HepG2 (cell line): ENCODE measurements at regions not wholly inside any gene's neighbourhood (a gene's known extent, or its start where the extent isn't known, plus 50 kb on each side); places are given as distances from the start of the nearest gene placed in this dataset.

ENCODE experiments used
- ATAC-seq: fragments of 200-7000 bp; cut with Tn5 transposase; 3 replicates; pipeline ENCODE4 v1.9.1; 2020; ENCODE audit warnings: mild to moderate bottlenecking, moderate library complexity
- BruUV-seq: library from RNA; stranded (reverse); fragments of 400-500 nt; replicated peaks from 2 replicates; lab custom pipeline; 2021; lab: Mats Ljungman, UMichigan
- CTCF ChIA-PET: fragments of 300-600 bp; formaldehyde crosslinking; extraction: SDS; loops from one replicate; lab custom pipeline; 2021; ENCODE audit warnings: low total read pairs, inconsistent platforms, low intra/inter-chr PET ratio; lab: Yijun Ruan, JAX
- POLR2A ChIA-PET: fragments of 350-600 bp; sonication (Branson Sonifier 250); formaldehyde crosslinking; loops from one replicate; lab custom pipeline; 2020; ENCODE audit warnings: antibody characterized with exemption, inconsistent platforms; lab: Yijun Ruan, JAX
- DNase-seq: peaks from one replicate; pipeline ENCODE4 v3.0.0-alpha.2; 2015; ENCODE audit warnings: low spot score
- FAIRE-seq: peaks from 3 replicates; lab custom pipeline; 2011; peaks lifted over from hg19 to GRCh38; lab: Jason Lieb, UNC
- H2AFZ ChIP-seq: one replicate; pipeline ENCODE4 v1.6.1; 2011; ENCODE audit warnings: low read length, inconsistent platforms
- H3K27ac ChIP-seq: fragments of 300-600 bp; 3 replicates; pipeline ENCODE4 v1.8.0; 2011; ENCODE audit warnings: mixed run types, mild to moderate bottlenecking, mixed read lengths, low read length, inconsistent platforms; ENCODE audit not compliant: insufficient read depth; ENCODE audit errors: extremely low read length
- H3K27me3 ChIP-seq, 2 experiments: fragments of 200-600 bp in 1 of 2; 2 replicates in 1 of 2; 3 replicates in 1 of 2; pipeline versions ENCODE4 v1.6.0 to v1.8.0; 2011; ENCODE audit warnings: low read length in 2 of 2, mild to moderate bottlenecking in 2 of 2, moderate library complexity in 2 of 2, inconsistent platforms in 1 of 2; ENCODE audit not compliant: insufficient read depth in 2 of 2, control insufficient read depth in 1 of 2
- H3K36me3 ChIP-seq, 2 experiments: fragments of 200-600 bp in 1 of 2; replicated peaks in 1 of 2; 2 replicates in 1 of 2; 3 replicates in 1 of 2; pipeline versions ENCODE4 v1.5.1 to v1.8.0; 2011; ENCODE audit warnings: low read length in 2 of 2, inconsistent platforms in 1 of 2; ENCODE audit not compliant: insufficient read depth in 2 of 2, control insufficient read depth in 1 of 2
- H3K4me1 ChIP-seq: 2 replicates; pipeline ENCODE4 v1.5.1; 2012; ENCODE audit warnings: low read length, inconsistent platforms; ENCODE audit not compliant: insufficient read depth
- H3K4me2 ChIP-seq: 2 replicates; pipeline ENCODE4 v1.6.0; 2011; ENCODE audit warnings: low read depth, low read length, inconsistent platforms
- H3K4me3 ChIP-seq, 3 experiments: fragments of 200-600 bp in 1 of 3; sonication (generic), shearing (Covaris generic) in 1 of 3; replicated peaks in 1 of 3; 2 replicates each; pipeline ENCODE4 v1.5.1; 2011 to 2016; ENCODE audit warnings: low read length in 3 of 3, inconsistent platforms in 2 of 3, low read depth in 2 of 3, mild to moderate bottlenecking in 2 of 3, control low read depth in 1 of 3, mixed read lengths in 1 of 3; ENCODE audit not compliant: insufficient read depth in 1 of 3
- H3K79me2 ChIP-seq: one replicate; pipeline ENCODE4 v1.6.1; 2011; ENCODE audit warnings: low read length, inconsistent platforms; ENCODE audit not compliant: insufficient read depth
- H3K9ac ChIP-seq: 2 replicates; pipeline ENCODE4 v1.6.0; 2011; ENCODE audit warnings: mild to moderate bottlenecking, low read depth, low read length, inconsistent platforms; ENCODE audit not compliant: insufficient read depth
- H3K9me3 ChIP-seq: 2 replicates; pipeline ENCODE4 v1.5.1; 2012; ENCODE audit warnings: mild to moderate bottlenecking, low read length
- H4K20me1 ChIP-seq: 2 replicates; pipeline ENCODE4 v1.6.0; 2011; ENCODE audit warnings: inconsistent platforms, mild to moderate bottlenecking, low read length, moderate library complexity; ENCODE audit not compliant: insufficient read depth
- ARNT2 ChIP-seq: sonication (generic); formaldehyde crosslinking; IDR thresholded peaks from 2 replicates; pipeline ENCODE4 v1.8.0; 2022; ENCODE audit warnings: mild to moderate bottlenecking, low read depth, missing genetic modification reagents, moderate library complexity
- EEA1 ChIP-seq: sonication (generic); formaldehyde crosslinking; IDR thresholded peaks from 2 replicates; pipeline ENCODE4 v1.5.1; 2020; ENCODE audit warnings: mild to moderate bottlenecking, missing genetic modification reagents, borderline replicate concordance
- GATAD2A ChIP-seq: IDR thresholded peaks from 2 replicates; pipeline ENCODE4 v1.6.1; 2016
- GPN1 ChIP-seq: sonication (generic); formaldehyde crosslinking; IDR thresholded peaks from 2 replicates; pipeline ENCODE4 v1.5.1; 2020; ENCODE audit warnings: missing genetic modification reagents, borderline replicate concordance
- HCFC1 ChIP-seq: fragments of 150-350 bp; IDR thresholded peaks from 2 replicates; pipeline ENCODE4 v1.6.1; 2014; ENCODE audit warnings: low read depth, low read length
- KDM4B ChIP-seq: sonication (generic); formaldehyde crosslinking; IDR thresholded peaks from 2 replicates; pipeline ENCODE4 v1.4.0; 2020; ENCODE audit warnings: missing genetic modification reagents
- MTF1 ChIP-seq: sonication (generic); formaldehyde crosslinking; IDR thresholded peaks from 2 replicates; pipeline ENCODE4 v1.5.0; 2020; ENCODE audit warnings: missing genetic modification reagents
- NFKB2 ChIP-seq: sonication (generic); formaldehyde crosslinking; IDR thresholded peaks from 2 replicates; pipeline ENCODE4 v1.4.0; 2020; ENCODE audit warnings: missing genetic modification reagents, borderline replicate concordance
- ONECUT2 ChIP-seq: sonication (generic); formaldehyde crosslinking; IDR thresholded peaks from 2 replicates; pipeline ENCODE4 v1.4.0; 2020; ENCODE audit warnings: missing genetic modification reagents
- TBX2 ChIP-seq: sonication (generic); formaldehyde crosslinking; IDR thresholded peaks from 2 replicates; pipeline ENCODE4 v1.5.0; 2020; ENCODE audit warnings: missing genetic modification reagents, mild to moderate bottlenecking, borderline replicate concordance
- ZBTB1 ChIP-seq: sonication (generic); formaldehyde crosslinking; IDR thresholded peaks from 2 replicates; pipeline ENCODE4 v1.4.0; 2020; ENCODE audit warnings: missing genetic modification reagents, borderline replicate concordance
- ZBTB21 ChIP-seq: sonication (generic); formaldehyde crosslinking; IDR thresholded peaks from 2 replicates; pipeline ENCODE4 v1.4.0; 2020; ENCODE audit warnings: missing genetic modification reagents
- ZEB1 ChIP-seq: IDR thresholded peaks from 2 replicates; pipeline ENCODE4 v1.6.1; 2012; ENCODE audit warnings: mild to moderate bottlenecking, low read depth, inconsistent platforms; ENCODE audit not compliant: insufficient replicate concordance
- ZNF207 ChIP-seq: fragments of 450-650 bp; IDR thresholded peaks from 2 replicates; pipeline ENCODE4 v1.6.1; 2016; ENCODE audit warnings: antibody characterized with exemption, borderline replicate concordance
- ZNF441 ChIP-seq: sonication (generic); formaldehyde crosslinking; IDR thresholded peaks from 2 replicates; pipeline ENCODE4 v1.7.0; 2021; ENCODE audit warnings: missing genetic modification reagents, borderline replicate concordance
- ZNF75D ChIP-seq: sonication (generic); formaldehyde crosslinking; IDR thresholded peaks from 2 replicates; pipeline ENCODE4 v1.8.1; 2023; ENCODE audit warnings: missing genetic modification reagents, mild to moderate bottlenecking, borderline replicate concordance
- ZNF775 ChIP-seq: sonication (generic); formaldehyde crosslinking; IDR thresholded peaks from 2 replicates; pipeline ENCODE4 v1.4.0; 2020; ENCODE audit warnings: missing genetic modification reagents, mild to moderate bottlenecking, moderate library complexity, borderline replicate concordance
- WGBS: methylation state at CpG from one replicate; pipeline ENCODE4 v1.1.6; 2017; ENCODE audit warnings: low lambda C conversion rate; 5-methylcytosine and 5-hydroxymethylcytosine counted together
- in situ Hi-C: cut with HindIII; loops from 2 replicates; pipeline ENCODE4 v1.10.0; 2017; ENCODE audit warnings: low pct_unique_long_range_greater_than_20kb; ENCODE audit not compliant: extremely low pct_ligation_motif_present
- intact Hi-C: fragments of 100-400 bp; cut with micrococcal nuclease; formaldehyde crosslinking; loops from one replicate; pipeline ENCODE4 v1.10.0; 2022; ENCODE audit not compliant: unreplicated experiment
- TF ChIP-seq, protein P1 (sequence below): sonication (generic); formaldehyde crosslinking; IDR thresholded peaks from 2 replicates; pipeline ENCODE4 v1.8.1; 2023; ENCODE audit warnings: mild to moderate bottlenecking, missing genetic modification reagents
- TF ChIP-seq, protein P2 (sequence below): fragments of 450-650 bp; IDR thresholded peaks from 2 replicates; pipeline ENCODE4 v1.6.1; 2016
- TF ChIP-seq, protein P3 (sequence below): sonication (generic); formaldehyde crosslinking; IDR thresholded peaks from 2 replicates; pipeline ENCODE4 v1.5.0; 2020; ENCODE audit warnings: missing genetic modification reagents
- TF ChIP-seq, protein P4 (sequence below): sonication (generic); formaldehyde crosslinking; IDR thresholded peaks from 2 replicates; pipeline ENCODE4 v1.4.0; 2020; ENCODE audit warnings: mild to moderate bottlenecking, missing genetic modification reagents

DNA sequence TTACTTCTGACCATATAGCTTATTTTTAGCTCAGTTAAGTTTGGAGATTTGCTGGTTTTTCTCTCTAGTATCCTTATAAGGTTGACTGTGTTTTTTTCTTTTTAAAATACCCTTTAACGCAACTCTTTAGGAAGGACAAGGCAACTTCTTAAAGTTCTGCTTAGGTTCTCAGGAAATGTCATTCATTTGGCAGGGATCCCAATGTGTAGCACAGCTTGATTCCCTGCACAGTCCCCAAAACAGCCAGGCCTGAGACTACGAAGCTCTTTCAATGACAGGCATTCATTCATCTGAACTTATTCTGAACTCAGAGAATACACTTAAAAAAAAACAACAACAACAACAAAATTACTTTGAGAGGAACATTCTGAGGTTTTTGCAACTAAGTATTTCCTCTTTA is 1765.8 kb downstream of the PCDH7 start (continued):
- no peak for TF ChIP-seq ARNT2 (CRISPR knock-in tag)
- TF ChIP-seq, protein P1, sequence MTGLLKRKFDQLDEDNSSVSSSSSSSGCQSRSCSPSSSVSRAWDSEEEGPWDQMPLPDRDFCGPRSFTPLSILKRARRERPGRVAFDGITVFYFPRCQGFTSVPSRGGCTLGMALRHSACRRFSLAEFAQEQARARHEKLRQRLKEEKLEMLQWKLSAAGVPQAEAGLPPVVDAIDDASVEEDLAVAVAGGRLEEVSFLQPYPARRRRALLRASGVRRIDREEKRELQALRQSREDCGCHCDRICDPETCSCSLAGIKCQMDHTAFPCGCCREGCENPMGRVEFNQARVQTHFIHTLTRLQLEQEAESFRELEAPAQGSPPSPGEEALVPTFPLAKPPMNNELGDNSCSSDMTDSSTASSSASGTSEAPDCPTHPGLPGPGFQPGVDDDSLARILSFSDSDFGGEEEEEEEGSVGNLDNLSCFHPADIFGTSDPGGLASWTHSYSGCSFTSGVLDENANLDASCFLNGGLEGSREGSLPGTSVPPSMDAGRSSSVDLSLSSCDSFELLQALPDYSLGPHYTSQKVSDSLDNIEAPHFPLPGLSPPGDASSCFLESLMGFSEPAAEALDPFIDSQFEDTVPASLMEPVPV (CRISPR knock-in tag): no peak
- no peak for TF ChIP-seq ZBTB21 (CRISPR knock-in tag)
- no peak for TF ChIP-seq ZBTB1
- no peak for TF ChIP-seq HCFC1
- no peak for TF ChIP-seq ZNF75D

DNA sequence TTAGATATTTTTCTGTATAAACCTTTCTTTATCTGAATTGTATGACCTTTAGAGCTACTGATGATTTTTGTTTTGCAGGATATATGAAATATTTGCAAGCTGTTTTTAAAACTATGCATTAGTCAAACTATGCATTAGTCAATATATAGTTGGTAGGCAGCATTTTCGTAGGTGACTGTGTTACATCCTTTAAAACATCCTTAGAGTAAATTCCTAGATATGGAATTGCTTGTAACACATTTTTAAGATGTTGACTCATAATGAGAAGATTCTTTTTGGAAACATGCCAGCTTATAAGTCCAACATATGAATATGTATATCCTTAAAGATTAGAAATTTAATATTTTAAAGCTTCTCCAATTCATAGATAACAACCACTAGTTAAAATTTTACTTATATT is 1768.5 kb downstream of the PCDH7 start:
- FAIRE-seq: no peak
- no peak overlapping the region for H3K9ac ChIP-seq
- 0% methylated on average over 1 of the region's 1 CpG for WGBS
- intact Hi-C loops: no loop called here
- no peaks in the 10 kb centered on the region for H3K36me3 ChIP-seq
- ATAC-seq: no peak
- no peak overlapping the region for H3K4me3 ChIP-seq
- H3K9me3 ChIP-seq: no peaks in the 10 kb centered on the region
- BruUV-seq: no TSS peak
- no peaks in the 10 kb centered on the region for H3K79me2 ChIP-seq
- no peak for DNase-seq
- TF ChIP-seq ONECUT2 (no peak), GATAD2A (CRISPR knock-in tag) (no peak), KDM4B (CRISPR knock-in tag) (no peak), TBX2 (CRISPR knock-in tag) (no peak), ZNF775 (CRISPR knock-in tag) (no peak), GPN1 (CRISPR knock-in tag) (no peak), MTF1 (CRISPR knock-in tag) (no peak), ZNF441 (no peak), EEA1 (no peak), ZNF207 (no peak), NFKB2 (CRISPR knock-in tag) (no peak), ZEB1 (no peak)
- TF ChIP-seq, protein P2, sequence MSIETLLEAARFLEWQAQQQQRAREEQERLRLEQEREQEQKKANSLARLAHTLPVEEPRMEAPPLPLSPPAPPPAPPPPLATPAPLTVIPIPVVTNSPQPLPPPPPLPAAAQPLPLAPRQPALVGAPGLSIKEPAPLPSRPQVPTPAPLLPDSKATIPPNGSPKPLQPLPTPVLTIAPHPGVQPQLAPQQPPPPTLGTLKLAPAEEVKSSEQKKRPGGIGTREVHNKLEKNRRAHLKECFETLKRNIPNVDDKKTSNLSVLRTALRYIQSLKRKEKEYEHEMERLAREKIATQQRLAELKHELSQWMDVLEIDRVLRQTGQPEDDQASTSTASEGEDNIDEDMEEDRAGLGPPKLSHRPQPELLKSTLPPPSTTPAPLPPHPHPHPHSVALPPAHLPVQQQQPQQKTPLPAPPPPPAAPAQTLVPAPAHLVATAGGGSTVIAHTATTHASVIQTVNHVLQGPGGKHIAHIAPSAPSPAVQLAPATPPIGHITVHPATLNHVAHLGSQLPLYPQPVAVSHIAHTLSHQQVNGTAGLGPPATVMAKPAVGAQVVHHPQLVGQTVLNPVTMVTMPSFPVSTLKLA: no peak
- TF ChIP-seq, protein P3, sequence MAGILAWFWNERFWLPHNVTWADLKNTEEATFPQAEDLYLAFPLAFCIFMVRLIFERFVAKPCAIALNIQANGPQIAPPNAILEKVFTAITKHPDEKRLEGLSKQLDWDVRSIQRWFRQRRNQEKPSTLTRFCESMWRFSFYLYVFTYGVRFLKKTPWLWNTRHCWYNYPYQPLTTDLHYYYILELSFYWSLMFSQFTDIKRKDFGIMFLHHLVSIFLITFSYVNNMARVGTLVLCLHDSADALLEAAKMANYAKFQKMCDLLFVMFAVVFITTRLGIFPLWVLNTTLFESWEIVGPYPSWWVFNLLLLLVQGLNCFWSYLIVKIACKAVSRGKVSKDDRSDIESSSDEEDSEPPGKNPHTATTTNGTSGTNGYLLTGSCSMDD (CRISPR knock-in tag): no peak
- TF ChIP-seq, protein P4, sequence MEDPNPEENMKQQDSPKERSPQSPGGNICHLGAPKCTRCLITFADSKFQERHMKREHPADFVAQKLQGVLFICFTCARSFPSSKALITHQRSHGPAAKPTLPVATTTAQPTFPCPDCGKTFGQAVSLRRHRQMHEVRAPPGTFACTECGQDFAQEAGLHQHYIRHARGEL (CRISPR knock-in tag): no peak
- H3K4me1 ChIP-seq: no peaks in the 10 kb centered on the region
- H4K20me1 ChIP-seq: no peaks in the 10 kb centered on the region
- H3K27me3 ChIP-seq: no peaks in the 10 kb centered on the region
- H3K27ac ChIP-seq: no peak overlapping the region
- no peak overlapping the region for H2AFZ ChIP-seq
- H3K4me2 ChIP-seq: no peak overlapping the region
- ChIA-PET CTCF (no interaction called here), POLR2A (no interaction called here)
- in situ Hi-C loops: no loop called here
